Ishikawa (cell line): ENCODE measurements at regions not wholly inside any gene's neighbourhood (a gene's known extent, or its start where the extent isn't known, plus 50 kb on each side); places are given as distances from the start of the nearest gene placed in this dataset.

Experiments
- CEBPB ChIP-seq: IDR thresholded peaks from 2 replicates; pipeline ENCODE4 v1.6.1; 2012
- CREB1 ChIP-seq: IDR thresholded peaks from 2 replicates; pipeline ENCODE4 v1.6.1; 2012; ENCODE audit warnings: low read depth
- EGR1 ChIP-seq: IDR thresholded peaks from 2 replicates; pipeline ENCODE4 v1.6.1; 2012
- EP300 ChIP-seq: IDR thresholded peaks from 2 replicates; pipeline ENCODE4 v1.6.1; 2012; ENCODE audit warnings: borderline replicate concordance
- FOXM1 ChIP-seq: IDR thresholded peaks from 2 replicates; pipeline ENCODE4 v1.6.1; 2012; ENCODE audit warnings: low read depth, borderline replicate concordance
- MAX ChIP-seq: IDR thresholded peaks from 2 replicates; pipeline ENCODE4 v1.6.1; 2012
- NFIC ChIP-seq: IDR thresholded peaks from 2 replicates; pipeline ENCODE4 v1.6.1; 2012
- RAD21 ChIP-seq: IDR thresholded peaks from 2 replicates; pipeline ENCODE4 v1.6.1; 2012; ENCODE audit warnings: low read depth
- REST ChIP-seq: IDR thresholded peaks from 2 replicates; pipeline ENCODE4 v1.6.1; 2012; ENCODE audit warnings: low read depth, mild to moderate bottlenecking
- TAF1 ChIP-seq: IDR thresholded peaks from 2 replicates; pipeline ENCODE4 v1.6.1; 2012; ENCODE audit warnings: low read depth, mild to moderate bottlenecking
- TCF12 ChIP-seq: IDR thresholded peaks from 2 replicates; pipeline ENCODE4 v1.6.1; 2012; ENCODE audit warnings: low read depth
- TEAD4 ChIP-seq: IDR thresholded peaks from 2 replicates; pipeline ENCODE4 v1.6.1; 2012
- USF1 ChIP-seq: IDR thresholded peaks from 2 replicates; pipeline ENCODE4 v1.6.1; 2012
- YY1 ChIP-seq: IDR thresholded peaks from 2 replicates; pipeline ENCODE4 v1.6.1; 2012; ENCODE audit warnings: low read depth
- ZBTB7A ChIP-seq: IDR thresholded peaks from 2 replicates; pipeline ENCODE4 v1.6.1; 2012; ENCODE audit warnings: low read depth

GRCh38 chr5:175253597-175253996 is 190.4 kb downstream of the DRD1 start:
- TF ChIP-seq TEAD4 (no peak), FOXM1 (no peak), RAD21 (no peak), CEBPB (no peak), NFIC (no peak), USF1 (no peak), TAF1 (no peak), EP300 (no peak), REST (no peak), ZBTB7A (no peak), EGR1 (no peak), YY1 (no peak), CREB1 (no peak), MAX (no peak)

- TF ChIP-seq EGR1 (no peak), REST (no peak), ZBTB7A (no peak), MAX (no peak), YY1 (no peak), NFIC (no peak), RAD21 (no peak), TCF12 (no peak), TEAD4 (no peak), FOXM1 (no peak), TAF1 (no peak), USF1 (no peak), CEBPB (no peak)
Observed at GRCh38 chr5:175252234-175252805, 191.7 kb downstream of the DRD1 start.

- TF ChIP-seq EP300 (no peak), EGR1 (no peak), USF1 (no peak), NFIC (no peak), TAF1 (no peak), CEBPB (no peak), TCF12 (no peak), REST (no peak), RAD21 (no peak), ZBTB7A (no peak), TEAD4 (no peak), FOXM1 (no peak), CREB1 (no peak), MAX (no peak), YY1 (no peak)
Observed at GRCh38 chr5:175250426-175250825, 193.6 kb downstream of the DRD1 start.

- TF ChIP-seq TEAD4 (no peak), USF1 (no peak), TAF1 (no peak), RAD21 (no peak), YY1 (no peak), NFIC (no peak), MAX (no peak), EP300 (no peak)
Observed at GRCh38 chr5:175248416-175248905, 195.5 kb downstream of the DRD1 start.
